ENCODE measurements at regions not wholly inside any gene's neighbourhood (a gene's known extent, or its start where the extent isn't known, plus 50 kb on each side); places are given as distances from the start of the nearest gene placed in this dataset.

DNA sequence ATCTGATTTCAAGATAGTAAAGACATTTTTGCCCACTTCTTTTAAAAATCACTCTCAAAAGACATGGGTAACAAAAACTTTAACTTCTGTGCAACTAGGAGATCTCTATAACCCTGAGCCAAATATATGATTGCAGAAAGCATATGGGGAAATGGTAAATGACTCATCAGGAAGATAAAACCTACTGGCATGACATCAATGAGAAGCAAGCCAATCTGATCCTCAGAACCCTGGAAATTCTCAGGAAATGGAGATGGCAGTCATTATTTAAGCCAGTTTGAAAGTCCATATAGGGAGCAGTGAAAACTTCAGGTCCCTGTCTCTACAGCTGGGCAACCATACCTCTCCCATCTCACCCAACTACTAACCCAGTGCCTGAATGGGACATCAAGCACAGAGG, 249.7 kb upstream of the NREP start:
- H3K4me3 Mint-ChIP-seq (ENCODE audit: unreplicated experiment), result no peak overlapping the region
- no peaks in the 10 kb centered on the region for H3K27me3 ChIP-seq (replicated peaks; ENCODE audit: control insufficient read depth, insufficient read depth, low read length)
- no peak overlapping the region for H3K27ac Mint-ChIP-seq (ENCODE audit: unreplicated experiment)
- H3K27me3 Mint-ChIP-seq (ENCODE audit: insufficient read depth, unreplicated experiment), result no peaks in the 10 kb centered on the region
- H3K9me3 Mint-ChIP-seq (ENCODE audit: unreplicated experiment), result no peaks in the 10 kb centered on the region
- TF ChIP-seq, protein P1, sequence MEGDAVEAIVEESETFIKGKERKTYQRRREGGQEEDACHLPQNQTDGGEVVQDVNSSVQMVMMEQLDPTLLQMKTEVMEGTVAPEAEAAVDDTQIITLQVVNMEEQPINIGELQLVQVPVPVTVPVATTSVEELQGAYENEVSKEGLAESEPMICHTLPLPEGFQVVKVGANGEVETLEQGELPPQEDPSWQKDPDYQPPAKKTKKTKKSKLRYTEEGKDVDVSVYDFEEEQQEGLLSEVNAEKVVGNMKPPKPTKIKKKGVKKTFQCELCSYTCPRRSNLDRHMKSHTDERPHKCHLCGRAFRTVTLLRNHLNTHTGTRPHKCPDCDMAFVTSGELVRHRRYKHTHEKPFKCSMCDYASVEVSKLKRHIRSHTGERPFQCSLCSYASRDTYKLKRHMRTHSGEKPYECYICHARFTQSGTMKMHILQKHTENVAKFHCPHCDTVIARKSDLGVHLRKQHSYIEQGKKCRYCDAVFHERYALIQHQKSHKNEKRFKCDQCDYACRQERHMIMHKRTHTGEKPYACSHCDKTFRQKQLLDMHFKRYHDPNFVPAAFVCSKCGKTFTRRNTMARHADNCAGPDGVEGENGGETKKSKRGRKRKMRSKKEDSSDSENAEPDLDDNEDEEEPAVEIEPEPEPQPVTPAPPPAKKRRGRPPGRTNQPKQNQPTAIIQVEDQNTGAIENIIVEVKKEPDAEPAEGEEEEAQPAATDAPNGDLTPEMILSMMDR (IDR thresholded peaks at IDR 0.05; ENCODE audit: insufficient read depth in 1 of 2, low read depth in 1 of 2, low read length in 1 of 2, severe bottlenecking in 1 of 2, unreplicated experiment in 1 of 2), result no peak
- H3K4me3 ChIP-seq (ENCODE audit: low read depth, low read length), result no peak overlapping the region
- H3K36me3 ChIP-seq (ENCODE audit: control insufficient read depth, insufficient read depth, low read length), result no peaks in the 10 kb centered on the region
- DNase-seq, result no peak
- no peaks in the 10 kb centered on the region for H3K4me1 ChIP-seq
- no TSS peak for BruUV-seq (replicated peaks)
- ChIA-PET CTCF (no interaction called here), POLR2A (no interaction called here)
- no peaks in the 10 kb centered on the region for H3K9me3 ChIP-seq
- H3K36me3 Mint-ChIP-seq (ENCODE audit: insufficient read depth, unreplicated experiment), result no peaks in the 10 kb centered on the region
- no peaks in the 10 kb centered on the region for H3K4me1 Mint-ChIP-seq (ENCODE audit: low read depth, unreplicated experiment)
- intact Hi-C loops (cut with micrococcal nuclease; ENCODE audit: unreplicated experiment), result no loop called here

DNA sequence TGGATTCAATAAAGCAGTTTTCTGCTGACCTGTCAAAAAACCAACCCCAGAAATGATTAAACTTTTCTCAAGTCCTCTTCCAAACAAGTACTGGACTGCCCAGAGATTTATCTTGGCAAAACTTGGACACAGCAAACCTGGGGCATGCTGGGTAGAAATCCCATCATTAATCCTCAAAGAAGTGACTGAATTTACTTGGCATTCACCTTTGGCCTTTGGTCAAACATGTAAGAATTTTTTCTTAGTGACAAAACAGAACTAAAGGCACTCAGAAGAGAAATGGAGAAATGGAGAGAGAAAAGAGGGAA, 248.6 kb upstream of the NREP start:
- H3K4me3 ChIP-seq (ENCODE audit: low read depth, low read length), result no peak overlapping the region
- BruUV-seq (replicated peaks), result no TSS peak
- Mint-ChIP-seq H3K9me3 (ENCODE audit: unreplicated experiment) (no peaks in the 10 kb centered on the region), H3K27ac (ENCODE audit: unreplicated experiment) (no peak overlapping the region), H3K4me3 (ENCODE audit: unreplicated experiment) (no peak overlapping the region), H3K4me1 (ENCODE audit: low read depth, unreplicated experiment) (no peaks in the 10 kb centered on the region), H3K36me3 (ENCODE audit: insufficient read depth, unreplicated experiment) (no peaks in the 10 kb centered on the region), H3K27me3 (ENCODE audit: insufficient read depth, unreplicated experiment) (no peaks in the 10 kb centered on the region)
- ChIA-PET POLR2A (no interaction called here), CTCF (no interaction called here)
- no peaks in the 10 kb centered on the region for H3K9me3 ChIP-seq
- DNase-seq, result no peak
- intact Hi-C loops (cut with micrococcal nuclease; ENCODE audit: unreplicated experiment), result no loop called here
- no peaks in the 10 kb centered on the region for H3K27me3 ChIP-seq (replicated peaks; ENCODE audit: control insufficient read depth, insufficient read depth, low read length)
- no peaks in the 10 kb centered on the region for H3K4me1 ChIP-seq
- H3K36me3 ChIP-seq (ENCODE audit: control insufficient read depth, insufficient read depth, low read length), result no peaks in the 10 kb centered on the region
- TF ChIP-seq, protein P1 (IDR thresholded peaks at IDR 0.05; ENCODE audit: insufficient read depth in 1 of 2, low read depth in 1 of 2, low read length in 1 of 2, severe bottlenecking in 1 of 2, unreplicated experiment in 1 of 2), result no peak

DNA sequence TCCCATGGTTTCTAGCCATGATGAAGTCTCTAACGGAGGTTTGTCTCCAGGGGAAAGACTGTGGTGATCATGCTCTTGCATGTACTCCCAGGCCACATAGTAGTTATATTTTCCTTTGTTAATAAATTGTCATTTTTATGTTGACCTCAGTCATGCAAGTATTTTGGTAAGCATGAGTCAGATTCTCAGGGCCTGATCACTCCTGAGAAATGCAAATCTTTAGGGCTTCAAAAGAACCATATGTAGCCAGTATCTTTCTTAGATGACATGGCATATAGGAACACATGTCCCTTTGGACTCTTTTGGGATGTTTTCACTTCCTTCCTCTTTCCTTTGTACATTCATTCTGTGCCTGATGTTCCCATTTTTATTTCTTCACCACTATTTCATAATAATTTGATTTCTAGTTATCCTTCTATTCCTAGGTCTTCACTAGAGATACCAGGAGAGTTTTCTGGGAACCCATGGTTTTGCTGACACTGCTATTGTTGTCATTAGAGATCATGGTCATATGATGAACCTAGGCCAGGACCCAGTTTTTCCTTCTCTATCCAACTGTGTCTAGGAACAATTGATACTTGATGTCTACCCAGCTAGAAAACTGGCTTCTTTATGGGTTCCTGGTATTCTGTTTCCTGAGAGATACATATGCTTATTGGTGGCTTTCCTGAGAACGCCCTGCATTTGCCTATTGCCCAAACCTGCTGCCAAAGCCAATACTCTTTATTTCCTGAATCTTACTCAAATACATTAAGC, 248.1 kb upstream of the NREP start:
- no peak overlapping the region for H3K27ac Mint-ChIP-seq (ENCODE audit: unreplicated experiment)
- intact Hi-C loops (cut with micrococcal nuclease; ENCODE audit: unreplicated experiment), result no loop called here
- H3K9me3 Mint-ChIP-seq (ENCODE audit: unreplicated experiment), result no peaks in the 10 kb centered on the region
- H3K36me3 ChIP-seq (ENCODE audit: control insufficient read depth, insufficient read depth, low read length), result no peaks in the 10 kb centered on the region
- DNase-seq, result no peak
- ChIA-PET POLR2A (no interaction called here), CTCF (no interaction called here)
- H3K27me3 Mint-ChIP-seq (ENCODE audit: insufficient read depth, unreplicated experiment), result no peaks in the 10 kb centered on the region
- H3K27me3 ChIP-seq (replicated peaks; ENCODE audit: control insufficient read depth, insufficient read depth, low read length), result no peaks in the 10 kb centered on the region
- BruUV-seq (replicated peaks), result no TSS peak
- H3K36me3 Mint-ChIP-seq (ENCODE audit: insufficient read depth, unreplicated experiment), result no peaks in the 10 kb centered on the region
- no peak overlapping the region for H3K4me3 Mint-ChIP-seq (ENCODE audit: unreplicated experiment)
- H3K4me1 ChIP-seq, result no peaks in the 10 kb centered on the region
- no peaks in the 10 kb centered on the region for H3K4me1 Mint-ChIP-seq (ENCODE audit: low read depth, unreplicated experiment)
- no peaks in the 10 kb centered on the region for H3K9me3 ChIP-seq
- H3K4me3 ChIP-seq (ENCODE audit: low read depth, low read length), result no peak overlapping the region
- TF ChIP-seq, protein P1 (IDR thresholded peaks at IDR 0.05; ENCODE audit: insufficient read depth in 1 of 2, low read depth in 1 of 2, low read length in 1 of 2, severe bottlenecking in 1 of 2, unreplicated experiment in 1 of 2), result no peak

Data from Caco-2 (cell line).